Neural cell (in vitro differentiated cells): ENCODE measurements at regions not wholly inside any gene's neighbourhood (a gene's known extent, or its start where the extent isn't known, plus 50 kb on each side); places are given as distances from the start of the nearest gene placed in this dataset.

ENCODE experiments used
- H2AFZ ChIP-seq: fragments of 200-600, 300-800 bp; sonication (generic), shearing (Covaris generic); 2 replicates; pipeline ENCODE4 v1.6.0; 2014; ENCODE audit warnings: low read depth, mild to moderate bottlenecking, antibody characterized with exemption, low read length, moderate library complexity
- H3F3A ChIP-seq: fragments of 200-600 bp; shearing (Covaris generic); 2 replicates; pipeline ENCODE4 v1.6.1; 2016; ENCODE audit warnings: mild to moderate bottlenecking, moderate library complexity, mixed read lengths, antibody characterized with exemption, low read length; ENCODE audit not compliant: insufficient read depth, poor library complexity, severe bottlenecking
- H3K27ac ChIP-seq: fragments of 200-600, 300-800 bp; sonication (generic), shearing (Covaris generic); 2 replicates; pipeline ENCODE4 v1.5.1; 2014; ENCODE audit warnings: mild to moderate bottlenecking, low read length, moderate library complexity
- H3K27me3 ChIP-seq: fragments of 300-800, 200-600 bp; sonication (generic), shearing (Covaris generic); 2 replicates; pipeline ENCODE4 v1.6.0; 2014; ENCODE audit warnings: mild to moderate bottlenecking, low read depth, low read length, moderate library complexity; ENCODE audit not compliant: insufficient read depth
- H3K36me3 ChIP-seq: fragments of 300-800, 200-600 bp; sonication (generic), shearing (Covaris generic); 2 replicates; pipeline ENCODE4 v1.5.1; 2014; ENCODE audit warnings: mild to moderate bottlenecking, antibody characterized with exemption, low read length, moderate library complexity; ENCODE audit not compliant: insufficient read depth
- H3K4me2 ChIP-seq: fragments of 300-800, 200-600 bp; sonication (generic), shearing (Covaris generic); 2 replicates; pipeline ENCODE4 v1.6.0; 2014; ENCODE audit warnings: mild to moderate bottlenecking, low read length
- H3K4me3 ChIP-seq: fragments of 300-800, 200-600 bp; sonication (generic), shearing (Covaris generic); 2 replicates; pipeline ENCODE4 v1.5.1; 2014; ENCODE audit warnings: mild to moderate bottlenecking, low read length, moderate library complexity
- H3K79me2 ChIP-seq: fragments of 200-600 bp; shearing (Covaris generic); replicated peaks from 2 replicates; pipeline ENCODE4 v1.6.0; 2014; ENCODE audit warnings: mild to moderate bottlenecking, low read length, moderate library complexity; ENCODE audit not compliant: insufficient read depth
- H3K9ac ChIP-seq: fragments of 300-800, 200-600 bp; sonication (generic), shearing (Covaris generic); 2 replicates; pipeline ENCODE4 v1.6.1; 2016; ENCODE audit warnings: mild to moderate bottlenecking, low read length, mixed read lengths
- H3K9me2 ChIP-seq: fragments of 200-600 bp; shearing (Covaris generic); 2 replicates; pipeline ENCODE4 v1.6.1; 2016; ENCODE audit warnings: mild to moderate bottlenecking, low read length, mixed read lengths; ENCODE audit not compliant: insufficient read depth
- H3K9me3 ChIP-seq: fragments of 200-600, 300-800 bp; sonication (generic), shearing (Covaris generic); 2 replicates; pipeline ENCODE4 v1.6.1; 2016; ENCODE audit warnings: mild to moderate bottlenecking, mixed run types, low read length, moderate library complexity, mixed read lengths
- H4K20me1 ChIP-seq: fragments of 200-600 bp; shearing (Covaris generic); 2 replicates; pipeline ENCODE4 v1.6.1; 2016; ENCODE audit warnings: mild to moderate bottlenecking, mixed run types; ENCODE audit not compliant: insufficient read depth
- EP300 ChIP-seq: fragments of 450-650 bp; conservative IDR thresholded peaks from 2 replicates; pipeline ENCODE4 v1.6.1; 2014; ENCODE audit warnings: antibody characterized with exemption, mild to moderate bottlenecking, moderate library complexity; ENCODE audit not compliant: poor library complexity, severe bottlenecking
- EZH2 ChIP-seq: fragments of 200-600, 300-800 bp; shearing (Covaris generic), sonication (generic); IDR thresholded peaks from 2 replicates; pipeline ENCODE4 v1.6.1; 2014; ENCODE audit warnings: antibody characterized with exemption, low read length, borderline replicate concordance, mild to moderate bottlenecking; ENCODE audit not compliant: insufficient read depth, poor library complexity, severe bottlenecking
- MXI1 ChIP-seq: fragments of 450-650 bp; conservative IDR thresholded peaks from 2 replicates; pipeline ENCODE4 v1.6.1; 2014; ENCODE audit warnings: antibody characterized with exemption, mild to moderate bottlenecking; ENCODE audit not compliant: poor library complexity, severe bottlenecking
- POLR2AphosphoS5 ChIP-seq: IDR thresholded peaks from 2 replicates; pipeline ENCODE4 v1.6.1; 2012
- RAD21 ChIP-seq: fragments of 450-650 bp; conservative IDR thresholded peaks from 2 replicates; pipeline ENCODE4 v1.6.1; 2014; ENCODE audit warnings: antibody characterized with exemption, mild to moderate bottlenecking, moderate library complexity
- SMC3 ChIP-seq: fragments of 450-650 bp; conservative IDR thresholded peaks from 2 replicates; pipeline ENCODE4 v1.6.1; 2014; ENCODE audit warnings: antibody characterized with exemption, mild to moderate bottlenecking, moderate library complexity; ENCODE audit not compliant: poor library complexity
- TAF1 ChIP-seq: IDR thresholded peaks from 2 replicates; pipeline ENCODE4 v1.6.1; 2012; ENCODE audit warnings: low read depth
- TF ChIP-seq, protein P1 (sequence below): IDR thresholded peaks from 2 replicates; pipeline ENCODE4 v1.6.1; 2012; ENCODE audit warnings: borderline replicate concordance
- TF ChIP-seq, protein P2 (sequence below): fragments of 450-650 bp; IDR thresholded peaks from 2 replicates; pipeline ENCODE4 v1.5.1; 2014; ENCODE audit warnings: antibody characterized with exemption, mild to moderate bottlenecking, moderate library complexity; ENCODE audit not compliant: poor library complexity, severe bottlenecking

DNA sequence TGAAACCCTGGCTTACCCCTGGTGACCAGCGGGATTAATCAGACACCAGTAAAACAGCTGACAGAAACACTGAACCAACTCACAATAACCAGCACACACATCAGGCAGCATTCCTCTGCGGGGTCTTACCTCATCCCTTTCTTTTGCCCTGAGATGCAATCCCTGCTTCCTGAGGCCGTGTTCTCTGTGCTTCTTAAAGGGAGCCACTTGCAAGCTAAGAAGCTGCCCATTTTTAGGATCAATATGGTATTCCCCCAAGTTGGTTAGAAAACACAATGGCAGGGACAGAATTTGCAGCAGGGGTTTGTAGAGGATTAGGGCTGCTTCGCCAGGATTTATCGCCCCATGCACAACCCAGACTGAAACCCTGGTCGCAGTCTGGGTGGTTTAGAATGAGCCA lies 74.7 kb upstream of the OLIG2 start:
- no peak for TF ChIP-seq EP300
- no peak for TF ChIP-seq EZH2
- TF ChIP-seq, protein P1, sequence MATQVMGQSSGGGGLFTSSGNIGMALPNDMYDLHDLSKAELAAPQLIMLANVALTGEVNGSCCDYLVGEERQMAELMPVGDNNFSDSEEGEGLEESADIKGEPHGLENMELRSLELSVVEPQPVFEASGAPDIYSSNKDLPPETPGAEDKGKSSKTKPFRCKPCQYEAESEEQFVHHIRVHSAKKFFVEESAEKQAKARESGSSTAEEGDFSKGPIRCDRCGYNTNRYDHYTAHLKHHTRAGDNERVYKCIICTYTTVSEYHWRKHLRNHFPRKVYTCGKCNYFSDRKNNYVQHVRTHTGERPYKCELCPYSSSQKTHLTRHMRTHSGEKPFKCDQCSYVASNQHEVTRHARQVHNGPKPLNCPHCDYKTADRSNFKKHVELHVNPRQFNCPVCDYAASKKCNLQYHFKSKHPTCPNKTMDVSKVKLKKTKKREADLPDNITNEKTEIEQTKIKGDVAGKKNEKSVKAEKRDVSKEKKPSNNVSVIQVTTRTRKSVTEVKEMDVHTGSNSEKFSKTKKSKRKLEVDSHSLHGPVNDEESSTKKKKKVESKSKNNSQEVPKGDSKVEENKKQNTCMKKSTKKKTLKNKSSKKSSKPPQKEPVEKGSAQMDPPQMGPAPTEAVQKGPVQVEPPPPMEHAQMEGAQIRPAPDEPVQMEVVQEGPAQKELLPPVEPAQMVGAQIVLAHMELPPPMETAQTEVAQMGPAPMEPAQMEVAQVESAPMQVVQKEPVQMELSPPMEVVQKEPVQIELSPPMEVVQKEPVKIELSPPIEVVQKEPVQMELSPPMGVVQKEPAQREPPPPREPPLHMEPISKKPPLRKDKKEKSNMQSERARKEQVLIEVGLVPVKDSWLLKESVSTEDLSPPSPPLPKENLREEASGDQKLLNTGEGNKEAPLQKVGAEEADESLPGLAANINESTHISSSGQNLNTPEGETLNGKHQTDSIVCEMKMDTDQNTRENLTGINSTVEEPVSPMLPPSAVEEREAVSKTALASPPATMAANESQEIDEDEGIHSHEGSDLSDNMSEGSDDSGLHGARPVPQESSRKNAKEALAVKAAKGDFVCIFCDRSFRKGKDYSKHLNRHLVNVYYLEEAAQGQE, result no peak
- no peak for TF ChIP-seq RAD21
- TF ChIP-seq SMC3, result no peak
- no peak for TF ChIP-seq TAF1
- TF ChIP-seq, protein P2, sequence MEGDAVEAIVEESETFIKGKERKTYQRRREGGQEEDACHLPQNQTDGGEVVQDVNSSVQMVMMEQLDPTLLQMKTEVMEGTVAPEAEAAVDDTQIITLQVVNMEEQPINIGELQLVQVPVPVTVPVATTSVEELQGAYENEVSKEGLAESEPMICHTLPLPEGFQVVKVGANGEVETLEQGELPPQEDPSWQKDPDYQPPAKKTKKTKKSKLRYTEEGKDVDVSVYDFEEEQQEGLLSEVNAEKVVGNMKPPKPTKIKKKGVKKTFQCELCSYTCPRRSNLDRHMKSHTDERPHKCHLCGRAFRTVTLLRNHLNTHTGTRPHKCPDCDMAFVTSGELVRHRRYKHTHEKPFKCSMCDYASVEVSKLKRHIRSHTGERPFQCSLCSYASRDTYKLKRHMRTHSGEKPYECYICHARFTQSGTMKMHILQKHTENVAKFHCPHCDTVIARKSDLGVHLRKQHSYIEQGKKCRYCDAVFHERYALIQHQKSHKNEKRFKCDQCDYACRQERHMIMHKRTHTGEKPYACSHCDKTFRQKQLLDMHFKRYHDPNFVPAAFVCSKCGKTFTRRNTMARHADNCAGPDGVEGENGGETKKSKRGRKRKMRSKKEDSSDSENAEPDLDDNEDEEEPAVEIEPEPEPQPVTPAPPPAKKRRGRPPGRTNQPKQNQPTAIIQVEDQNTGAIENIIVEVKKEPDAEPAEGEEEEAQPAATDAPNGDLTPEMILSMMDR, result no peak
- TF ChIP-seq MXI1, result no peak
- TF ChIP-seq POLR2AphosphoS5, result no peak
- H4K20me1 ChIP-seq, result no peaks in the 10 kb centered on the region
- no peak overlapping the region for H3K9ac ChIP-seq
- no peaks in the 10 kb centered on the region for H3K79me2 ChIP-seq
- no peak overlapping the region for H3K4me3 ChIP-seq
- no peaks in the 10 kb centered on the region for H3K9me2 ChIP-seq
- no peaks in the 10 kb centered on the region for H3K36me3 ChIP-seq
- no peak overlapping the region for H3K4me2 ChIP-seq
- H2AFZ ChIP-seq, result no peak overlapping the region
- no peaks in the 10 kb centered on the region for H3K9me3 ChIP-seq
- peaks cover 3% of the 10 kb centered on the region for H3F3A ChIP-seq
- no peaks in the 10 kb centered on the region for H3K27me3 ChIP-seq
- no peak overlapping the region for H3K27ac ChIP-seq

DNA sequence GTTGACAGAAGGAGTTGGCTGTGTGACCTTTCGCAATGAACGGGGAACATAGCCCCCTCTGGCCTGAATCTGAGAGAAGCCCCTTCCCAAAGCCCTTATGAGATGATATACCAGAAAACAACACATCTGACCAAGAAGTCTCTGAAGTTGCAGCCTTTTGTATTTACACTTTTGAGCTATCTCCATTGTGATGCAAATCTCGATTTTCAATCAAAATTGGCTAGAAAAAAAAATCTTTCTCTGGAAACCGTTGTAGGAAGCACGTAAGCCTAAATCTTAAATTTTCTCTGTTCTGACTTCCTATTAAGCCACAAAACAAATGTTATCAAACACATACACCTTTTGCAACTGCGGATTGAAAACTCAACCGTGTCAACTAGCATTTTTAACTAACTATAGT lies 71.4 kb upstream of the OLIG2 start:
- Histone ChIP-seq H3K9me3 (no peaks in the 10 kb centered on the region), H3K36me3 (no peaks in the 10 kb centered on the region), H2AFZ (no peak overlapping the region), H4K20me1 (no peaks in the 10 kb centered on the region), H3K27ac (no peak overlapping the region), H3F3A (peaks cover 3% of the 10 kb centered on the region), H3K4me2 (no peak overlapping the region), H3K79me2 (no peaks in the 10 kb centered on the region), H3K9me2 (no peaks in the 10 kb centered on the region), H3K4me3 (no peak overlapping the region), H3K9ac (no peak overlapping the region), H3K27me3 (no peaks in the 10 kb centered on the region)
- TF ChIP-seq, protein P2, result no peak
- TF ChIP-seq EP300 (no peak), POLR2AphosphoS5 (no peak), MXI1 (no peak), SMC3 (no peak), RAD21 (no peak), EZH2 (no peak), TAF1 (no peak)
- TF ChIP-seq, protein P1, result no peak
